ENCODE measurements at regions not wholly inside any gene's neighbourhood (a gene's known extent, or its start where the extent isn't known, plus 50 kb on each side); places are given as distances from the start of the nearest gene placed in this dataset.

DNA sequence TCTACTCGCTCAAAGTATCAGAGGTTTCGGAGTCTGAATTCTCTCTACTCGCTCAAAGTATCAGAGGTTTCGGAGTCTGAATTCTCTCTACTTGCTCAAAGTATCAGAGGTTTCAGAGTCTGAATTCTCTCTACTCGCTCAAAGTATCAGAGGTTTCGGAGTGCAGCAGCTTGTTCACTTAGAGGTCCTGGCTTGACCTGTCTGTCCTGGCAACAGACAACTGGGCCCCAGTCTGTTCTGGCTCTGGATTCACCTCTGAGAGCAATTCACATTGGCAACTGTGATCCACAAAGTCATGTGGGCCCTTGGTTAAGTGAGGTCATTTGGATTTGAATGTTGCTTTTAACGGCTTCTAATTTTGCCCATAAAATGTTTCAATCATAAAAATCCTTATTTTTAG is 63.9 kb upstream of the ST8SIA6 start:
- FAIRE-seq, result no peak
- Histone ChIP-seq H3K27ac (no peak overlapping the region), H3K27me3 (no peaks in the 10 kb centered on the region), H3K4me1 (no peaks in the 10 kb centered on the region), H3K4me3 (no peak overlapping the region), H3K36me3 (no peaks in the 10 kb centered on the region), H3K9me3 (no peaks in the 10 kb centered on the region)
- no peak for ATAC-seq
- DNase-seq, result no peak
- intact Hi-C loops (cut with DNase I), result no loop called here
- TF ChIP-seq CTCF (IDR thresholded peaks at IDR 0.05), result no peak
- 83 to 90% methylated on average over 6 to 7 of the region's 7 CpGs for WGBS, 2 donors

DNA sequence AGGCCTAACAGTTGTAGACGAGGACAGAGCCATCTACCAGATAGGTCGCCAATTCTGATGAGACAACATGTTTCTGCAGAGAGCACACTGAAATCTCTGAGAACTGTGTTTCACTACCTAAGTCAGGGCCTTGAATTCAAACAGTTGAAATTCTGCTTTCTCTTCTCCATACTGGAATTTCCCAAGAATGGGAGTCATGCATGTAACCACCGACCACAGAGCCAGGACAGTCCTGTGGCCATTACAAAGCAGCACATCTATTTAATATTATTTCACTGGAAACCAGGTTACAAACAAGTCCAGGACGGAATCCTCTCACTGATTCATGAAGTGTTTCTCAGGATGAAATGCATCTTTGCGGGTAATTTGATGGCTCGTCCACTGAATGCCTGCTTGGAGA is 62.0 kb upstream of the ST8SIA6 start:
- H3K36me3 ChIP-seq, result no peaks in the 10 kb centered on the region
- intact Hi-C loops (cut with DNase I), result no loop called here
- peaks cover 0 to 6% (median 0%) of the 10 kb centered on the region in 3 donors for H3K4me1 ChIP-seq
- FAIRE-seq (no peak), DNase-seq (no peak), ATAC-seq (no peak)
- no peaks in the 10 kb centered on the region for H3K27me3 ChIP-seq
- H3K27ac ChIP-seq, result no peak overlapping the region
- no peaks in the 10 kb centered on the region for H3K9me3 ChIP-seq
- TF ChIP-seq CTCF (IDR thresholded peaks at IDR 0.05), result no peak
- WGBS, 2 donors, result 82 to 83% methylated on average over 6 of the region's 6 CpGs
- H3K4me3 ChIP-seq, result no peak overlapping the region

DNA sequence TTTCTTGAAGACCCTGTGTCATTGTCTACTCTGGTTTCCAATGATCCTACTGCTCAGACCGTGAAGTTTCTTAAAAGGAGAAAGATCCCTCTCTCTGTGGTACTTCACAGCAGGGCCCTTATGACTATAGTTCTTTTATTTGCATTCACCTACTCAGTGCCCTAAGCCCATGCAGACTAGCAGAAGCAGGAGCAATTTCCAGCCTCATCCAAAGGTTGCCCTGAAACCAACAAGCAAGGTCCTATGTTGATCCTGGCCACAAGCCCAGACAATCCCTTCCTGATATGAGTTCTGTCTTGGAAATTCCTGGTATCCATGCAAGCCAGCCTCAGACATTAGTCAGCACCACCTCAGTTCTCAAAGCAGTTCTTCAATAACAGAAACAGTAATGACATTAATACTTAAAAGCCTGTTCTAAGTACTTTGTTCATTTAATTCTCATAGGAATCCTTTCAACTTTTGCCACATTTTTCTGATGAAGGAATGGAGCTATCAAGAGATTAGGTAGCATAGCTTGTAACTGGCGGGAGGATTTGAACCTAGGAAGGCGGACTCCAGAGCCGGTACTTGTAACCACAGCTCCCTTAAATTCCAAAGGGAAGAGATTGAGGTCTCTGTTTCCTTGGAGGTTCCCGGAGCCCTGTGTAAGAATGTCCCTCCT is 58.1 kb upstream of the ST8SIA6 start:
- no peak for TF ChIP-seq CTCF (IDR thresholded peaks at IDR 0.05)
- Histone ChIP-seq H3K27ac (no peak overlapping the region), H3K9me3 (no peaks in the 10 kb centered on the region), H3K27me3 (no peaks in the 10 kb centered on the region), H3K4me1 (peaks cover 0 to 6% (median 0%) of the 10 kb centered on the region in 3 donors), H3K36me3 (no peaks in the 10 kb centered on the region), H3K4me3 (no peak overlapping the region)
- DNase-seq, result peak in 4 of 6 donors; percentile 44 to 64 (median 47)
- no peak for FAIRE-seq
- peak; percentile 75 to 96 (median 91) for ATAC-seq
- 70 to 74% methylated on average over 5 of the region's 5 CpGs for WGBS, 2 donors
- intact Hi-C loops (cut with DNase I), result no loop called here

- H3K27me3 ChIP-seq, result no peaks in the 10 kb centered on the region
- 81 to 84% methylated on average over 5 of the region's 5 CpGs for WGBS, 2 donors
- no peak overlapping the region for H3K27ac ChIP-seq
- peaks cover 0 to 6% (median 0%) of the 10 kb centered on the region in 3 donors for H3K4me1 ChIP-seq
- DNase-seq (no peak), FAIRE-seq (no peak), ATAC-seq (no peak)
- H3K36me3 ChIP-seq, result no peaks in the 10 kb centered on the region
- no peak for TF ChIP-seq CTCF (IDR thresholded peaks at IDR 0.05)
- H3K9me3 ChIP-seq, result no peaks in the 10 kb centered on the region
- intact Hi-C loops (cut with DNase I), result no loop called here
- no peak overlapping the region for H3K4me3 ChIP-seq
Measured at GRCh38 chr10:17510242-17510908, 56.0 kb upstream of the ST8SIA6 start.

DNA sequence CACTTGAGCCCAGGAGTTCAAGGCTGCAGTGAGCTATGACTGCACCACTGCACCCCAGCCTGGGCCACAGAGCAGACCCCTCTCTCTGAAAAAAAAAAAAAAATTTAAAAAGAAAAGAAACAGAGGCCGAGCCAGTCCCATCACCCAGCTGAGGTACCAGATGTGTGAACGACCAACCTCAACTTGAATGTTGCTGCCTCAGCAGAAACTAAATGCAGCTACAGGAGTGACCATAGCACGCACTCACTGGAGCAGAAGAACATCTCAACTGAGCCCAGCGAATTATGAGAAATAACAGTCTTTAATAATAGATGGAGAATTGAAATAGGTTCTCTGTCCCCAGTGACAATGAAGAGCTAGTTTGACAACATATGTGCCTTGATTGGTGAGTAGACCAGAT is 53.1 kb upstream of the ST8SIA6 start:
- H3K9me3 ChIP-seq, result no peaks in the 10 kb centered on the region
- FAIRE-seq, result no peak
- no peaks in the 10 kb centered on the region for H3K36me3 ChIP-seq
- H3K4me1 ChIP-seq, result peaks cover 0 to 5% (median 0%) of the 10 kb centered on the region in 3 donors
- no peak for ATAC-seq
- DNase-seq, result no peak
- no peak overlapping the region for H3K4me3 ChIP-seq
- WGBS, 2 donors, result 80 to 89% methylated on average over 4 of the region's 4 CpGs
- no peaks in the 10 kb centered on the region for H3K27me3 ChIP-seq
- no peak overlapping the region for H3K27ac ChIP-seq
- intact Hi-C loops (cut with DNase I), result no loop called here
- no peak for TF ChIP-seq CTCF (IDR thresholded peaks at IDR 0.05)
